ENCODE measurements at regions not wholly inside any gene's neighbourhood (a gene's known extent, or its start where the extent isn't known, plus 50 kb on each side); places are given as distances from the start of the nearest gene placed in this dataset.

GRCh38 chr9:90073186-90073945, 468.6 kb downstream of the GADD45G start:
- TF ChIP-seq, protein P1, sequence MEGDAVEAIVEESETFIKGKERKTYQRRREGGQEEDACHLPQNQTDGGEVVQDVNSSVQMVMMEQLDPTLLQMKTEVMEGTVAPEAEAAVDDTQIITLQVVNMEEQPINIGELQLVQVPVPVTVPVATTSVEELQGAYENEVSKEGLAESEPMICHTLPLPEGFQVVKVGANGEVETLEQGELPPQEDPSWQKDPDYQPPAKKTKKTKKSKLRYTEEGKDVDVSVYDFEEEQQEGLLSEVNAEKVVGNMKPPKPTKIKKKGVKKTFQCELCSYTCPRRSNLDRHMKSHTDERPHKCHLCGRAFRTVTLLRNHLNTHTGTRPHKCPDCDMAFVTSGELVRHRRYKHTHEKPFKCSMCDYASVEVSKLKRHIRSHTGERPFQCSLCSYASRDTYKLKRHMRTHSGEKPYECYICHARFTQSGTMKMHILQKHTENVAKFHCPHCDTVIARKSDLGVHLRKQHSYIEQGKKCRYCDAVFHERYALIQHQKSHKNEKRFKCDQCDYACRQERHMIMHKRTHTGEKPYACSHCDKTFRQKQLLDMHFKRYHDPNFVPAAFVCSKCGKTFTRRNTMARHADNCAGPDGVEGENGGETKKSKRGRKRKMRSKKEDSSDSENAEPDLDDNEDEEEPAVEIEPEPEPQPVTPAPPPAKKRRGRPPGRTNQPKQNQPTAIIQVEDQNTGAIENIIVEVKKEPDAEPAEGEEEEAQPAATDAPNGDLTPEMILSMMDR (IDR thresholded peaks at IDR 0.05), result no peak
- TF ChIP-seq POLR2A (IDR thresholded peaks at IDR 0.05) (no peak), POLR2AphosphoS5 (IDR thresholded peaks at IDR 0.05) (no peak)

All from upper lobe of left lung (tissue), 4 donors.